GM21360 (cell line): ENCODE measurements at regions not wholly inside any gene's neighbourhood (a gene's known extent, or its start where the extent isn't known, plus 50 kb on each side); places are given as distances from the start of the nearest gene placed in this dataset.

ENCODE experiments used
- ATAC-seq: cut with Tn5 transposase; IDR thresholded peaks from one replicate; pipeline ENCODE4 v1.9.1; 2021; ENCODE audit warnings: mild to moderate bottlenecking, moderate library complexity; ENCODE audit not compliant: unreplicated experiment

- ATAC-seq: no peak
These were observed 127.2 kb upstream of the AGA start for GRCh38 chr4:177569434-177569833.

GRCh38 chr4:177573507-177573906, 131.3 kb upstream of the AGA start:
- no peak for ATAC-seq

- no peak for ATAC-seq
These were observed 132.2 kb upstream of the AGA start for GRCh38 chr4:177574446-177574845.

- no peak for ATAC-seq
These were observed 137.4 kb upstream of the AGA start for GRCh38 chr4:177579649-177580048.

GRCh38 chr4:177582992-177583391, 140.8 kb upstream of the AGA start:
- ATAC-seq: no peak

- no peak for ATAC-seq
These were observed 145.8 kb upstream of the AGA start for GRCh38 chr4:177587989-177588388.

GRCh38 chr4:177595386-177595785, 153.1 kb upstream of the AGA start:
- no peak for ATAC-seq

GRCh38 chr4:177596035-177596434, 153.8 kb upstream of the AGA start:
- no peak for ATAC-seq

GRCh38 chr4:177596991-177597390, 154.8 kb upstream of the AGA start:
- ATAC-seq: no peak

GRCh38 chr4:177605252-177605651, 163.0 kb upstream of the AGA start:
- ATAC-seq: no peak

GRCh38 chr4:177607111-177607573, 164.9 kb upstream of the AGA start:
- ATAC-seq: no peak

- ATAC-seq: no peak
These were observed 169.9 kb upstream of the AGA start for GRCh38 chr4:177611974-177612664.

GRCh38 chr4:177612684-177613083, 170.4 kb upstream of the AGA start:
- no peak for ATAC-seq

- no peak for ATAC-seq
These were observed 190.2 kb upstream of the AGA start for GRCh38 chr4:177632481-177632880.

GRCh38 chr4:177638871-177639270, 196.6 kb upstream of the AGA start:
- no peak for ATAC-seq

- ATAC-seq: no peak
These were observed 198.6 kb upstream of the AGA start for GRCh38 chr4:177640864-177641263.

- ATAC-seq: no peak
These were observed 218.0 kb upstream of the AGA start for GRCh38 chr4:177660223-177660622.

GRCh38 chr4:177667687-177668086, 225.4 kb upstream of the AGA start:
- ATAC-seq: no peak

GRCh38 chr4:177671387-177671786, 229.2 kb upstream of the AGA start:
- no peak for ATAC-seq

GRCh38 chr4:177671845-177672244, 229.6 kb upstream of the AGA start:
- no peak for ATAC-seq

- no peak for ATAC-seq
These were observed 231.8 kb upstream of the AGA start for GRCh38 chr4:177673985-177674489.

GRCh38 chr4:177680308-177680707, 238.1 kb upstream of the AGA start:
- no peak for ATAC-seq

- ATAC-seq: no peak
These were observed 239.7 kb upstream of the AGA start for GRCh38 chr4:177681902-177682301.
